Stimulated activated CD4-positive, alpha-beta T cell treated with anti-CD3 and anti-CD28 coated beads, Interleukin-15, amount 100 ng/mL, for 24 hours (primary cell): ENCODE measurements at regions not wholly inside any gene's neighbourhood (a gene's known extent, or its start where the extent isn't known, plus 50 kb on each side); places are given as distances from the start of the nearest gene placed in this dataset.

ENCODE experiments used
- DNase-seq: peaks from one replicate; pipeline ENCODE4 v3.0.0-alpha.2; 2020

GRCh38 chr13:27673911-27674310 lies 52.2 kb downstream of the POLR1D start:
- DNase-seq: no peak

GRCh38 chr13:27678306-27679040 lies 56.8 kb downstream of the POLR1D start:
- no peak for DNase-seq

GRCh38 chr13:27679396-27679795 lies 57.7 kb downstream of the POLR1D start:
- no peak for DNase-seq

GRCh38 chr13:27679896-27680295 lies 58.2 kb downstream of the POLR1D start:
- no peak for DNase-seq

GRCh38 chr13:27680465-27680864 lies 58.8 kb downstream of the POLR1D start:
- DNase-seq: no peak

- no peak for DNase-seq
Measured at GRCh38 chr13:27691207-27691606, 69.5 kb downstream of the POLR1D start.

GRCh38 chr13:27696731-27697130 lies 75.0 kb downstream of the POLR1D start:
- DNase-seq: no peak

GRCh38 chr13:27699952-27700351 lies 78.3 kb downstream of the POLR1D start:
- DNase-seq: no peak

- DNase-seq: no peak
Measured at GRCh38 chr13:27704681-27705080, 83.0 kb downstream of the POLR1D start.

- no peak for DNase-seq
Measured at GRCh38 chr13:27708325-27708724, 84.0 kb upstream of the GSX1 start.

- DNase-seq: no peak
Measured at GRCh38 chr13:27709779-27710178, 82.5 kb upstream of the GSX1 start.

GRCh38 chr13:27712421-27712820 lies 79.9 kb upstream of the GSX1 start:
- peak; percentile 8 for DNase-seq

- DNase-seq: no peak
Measured at GRCh38 chr13:27713767-27714166, 78.5 kb upstream of the GSX1 start.

GRCh38 chr13:27721681-27722080 lies 70.6 kb upstream of the GSX1 start:
- DNase-seq: no peak

- DNase-seq: no peak
Measured at GRCh38 chr13:27728271-27728670, 64.0 kb upstream of the GSX1 start.

- no peak for DNase-seq
Measured at GRCh38 chr13:27730191-27730590, 62.1 kb upstream of the GSX1 start.
